Amniotic epithelial cell (primary cell): ENCODE measurements at regions not wholly inside any gene's neighbourhood (a gene's known extent, or its start where the extent isn't known, plus 50 kb on each side); places are given as distances from the start of the nearest gene placed in this dataset.
"Not testable (repeated sequence)": the region's sequence is repeated elsewhere in the genome, so short reads cannot be mapped to it uniquely, and the experiment has no call there.

Source experiments
- DNase-seq: peaks from one replicate; pipeline ENCODE4 v3.0.0-alpha.2; 2010; ENCODE audit warnings: low read depth

DNA sequence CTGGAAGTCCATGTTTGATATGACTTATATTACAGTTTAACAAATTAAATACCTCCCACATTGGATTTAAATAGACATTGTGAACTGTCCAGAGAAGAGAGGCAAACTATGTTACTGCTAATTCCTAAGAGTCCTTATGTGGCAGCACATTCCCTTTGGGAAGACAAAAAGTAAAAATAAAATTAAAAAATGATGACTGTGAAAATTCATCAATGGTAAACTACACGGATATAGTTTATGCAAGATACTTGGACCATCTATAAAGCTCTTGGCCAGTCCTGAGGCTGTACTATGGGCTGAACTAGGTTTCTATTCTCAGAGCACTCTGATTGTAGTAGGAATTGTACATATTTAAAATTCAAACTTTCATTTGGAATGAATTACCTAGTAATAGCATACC lies 206.4 kb downstream of the LRRK2 start:
- no peak for DNase-seq

DNA sequence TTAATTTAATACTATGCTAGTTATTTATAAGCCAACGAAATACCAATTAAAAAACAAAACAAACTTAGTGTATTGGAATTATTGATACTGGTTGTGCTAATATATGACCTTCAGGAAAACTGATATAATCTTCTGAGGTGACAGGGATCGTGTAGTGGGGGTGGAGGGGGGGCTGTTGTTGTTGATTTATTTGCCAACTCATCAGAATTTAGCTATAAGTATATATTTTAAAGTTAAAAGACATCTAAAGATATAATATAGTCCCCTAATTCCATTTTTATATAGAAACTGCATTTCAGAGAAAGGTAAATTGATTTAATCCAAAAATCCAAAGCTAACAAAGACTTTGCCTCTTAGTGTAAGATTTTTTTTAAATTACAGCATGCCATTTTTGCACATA lies 210.5 kb downstream of the LRRK2 start:
- DNase-seq = no peak

DNA sequence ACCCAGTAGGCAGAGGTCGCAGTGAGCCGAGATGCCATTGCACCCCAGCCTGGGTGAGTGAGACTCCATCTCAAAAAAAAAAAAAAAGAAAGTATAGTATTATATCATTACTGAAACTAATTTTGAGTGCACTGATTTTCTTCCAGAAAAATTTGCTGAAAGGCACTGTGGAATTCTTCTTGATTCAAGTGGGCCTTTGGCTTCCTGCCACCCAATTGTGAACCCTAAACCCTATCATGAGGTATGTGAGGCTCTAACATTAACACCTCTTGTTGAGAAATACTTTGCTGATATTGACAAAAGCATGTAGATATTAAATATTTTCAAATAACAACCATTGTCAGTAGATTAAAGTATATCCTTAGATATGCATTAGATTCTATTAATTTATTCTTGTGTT lies 211.2 kb downstream of the LRRK2 start:
- DNase-seq = no peak

DNA sequence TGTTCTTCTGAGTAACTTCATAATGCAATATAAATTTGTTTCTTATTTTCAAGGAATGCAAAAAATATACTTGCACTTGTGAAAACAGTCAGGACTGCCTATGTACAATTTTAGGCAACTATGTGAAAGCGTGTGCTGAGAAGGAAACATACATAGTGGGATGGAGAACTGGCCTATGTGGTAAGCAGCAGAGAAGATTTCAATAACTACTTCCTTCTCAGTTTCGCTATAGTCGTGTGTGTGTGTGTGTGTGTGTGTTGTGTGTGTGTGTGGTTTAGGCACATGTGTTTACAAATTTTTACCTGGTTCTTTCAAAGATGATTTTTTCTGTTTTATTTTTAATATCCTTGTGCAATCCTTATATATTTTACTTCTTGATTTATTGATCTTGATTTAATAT lies 211.8 kb downstream of the LRRK2 start:
- no peak for DNase-seq

DNA sequence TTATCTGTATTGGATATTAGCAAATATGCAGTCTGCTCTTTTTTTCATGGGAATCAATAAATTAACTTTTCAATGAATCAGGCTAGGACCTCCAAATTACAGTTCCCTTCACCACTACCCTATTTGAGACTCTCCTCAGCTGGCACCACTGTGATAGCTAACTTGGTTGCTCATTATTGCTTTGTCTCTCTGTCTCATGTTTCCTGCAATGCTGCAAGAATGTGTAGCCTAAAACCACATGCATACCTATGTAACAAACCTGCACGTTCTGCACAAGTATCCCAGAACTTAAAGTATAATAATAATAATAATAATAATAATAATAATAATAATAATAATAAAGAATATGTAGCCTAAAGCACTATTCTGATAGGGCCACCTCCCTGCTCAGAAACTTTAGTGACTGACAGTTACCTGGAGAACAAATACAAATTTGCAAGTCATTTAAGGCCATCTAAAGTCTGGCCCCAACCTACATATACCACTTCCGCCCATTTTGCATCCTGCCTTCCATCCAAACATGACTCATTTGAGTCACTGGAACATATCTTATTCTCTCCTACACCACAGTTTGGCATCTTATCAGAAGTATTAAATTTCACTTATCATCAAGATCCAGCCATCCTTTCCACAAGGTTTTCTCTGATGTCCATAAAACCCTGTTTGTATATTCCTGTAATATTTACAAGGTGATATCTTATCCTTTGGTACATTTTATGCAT lies 215.1 kb downstream of the LRRK2 start:
- DNase-seq = no peak

DNA sequence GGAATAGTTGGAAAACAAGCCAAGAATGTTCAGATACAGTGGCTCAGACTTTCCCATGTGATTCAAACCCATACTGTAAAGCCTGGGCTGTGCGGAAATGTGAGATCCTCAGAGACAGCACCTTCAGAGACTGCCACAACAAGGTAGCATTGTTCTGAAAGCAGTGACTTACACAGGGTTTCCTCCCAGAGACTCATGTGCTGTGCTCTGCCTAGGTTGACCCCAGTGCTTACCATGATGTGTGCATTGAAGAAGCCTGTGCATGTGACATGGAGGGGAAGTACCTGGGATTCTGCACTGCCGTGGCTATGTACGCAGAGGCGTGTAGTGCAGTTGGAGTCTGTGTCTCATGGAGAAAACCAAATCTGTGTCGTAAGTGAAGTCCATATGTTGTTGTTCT lies 219.4 kb downstream of the LRRK2 start:
- no peak for DNase-seq

DNA sequence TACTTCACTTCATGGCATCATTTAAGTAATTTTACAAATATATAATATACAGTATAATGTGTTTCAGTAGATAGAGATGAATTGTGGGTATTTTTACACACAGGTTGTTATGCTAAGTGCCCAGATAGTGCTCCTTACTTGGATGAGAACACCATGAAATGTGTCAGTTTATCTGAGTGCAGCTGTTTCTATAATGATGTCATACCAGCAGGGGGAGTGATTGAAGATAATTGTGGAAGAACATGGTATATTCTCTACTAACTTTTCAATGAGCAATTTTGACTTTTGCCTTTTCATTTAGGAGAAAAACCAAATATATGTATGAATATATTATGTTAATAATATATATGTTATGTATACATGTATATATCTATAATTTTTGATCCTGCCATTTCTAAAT lies 221.6 kb downstream of the LRRK2 start:
- peak; percentile 1 for DNase-seq

DNA sequence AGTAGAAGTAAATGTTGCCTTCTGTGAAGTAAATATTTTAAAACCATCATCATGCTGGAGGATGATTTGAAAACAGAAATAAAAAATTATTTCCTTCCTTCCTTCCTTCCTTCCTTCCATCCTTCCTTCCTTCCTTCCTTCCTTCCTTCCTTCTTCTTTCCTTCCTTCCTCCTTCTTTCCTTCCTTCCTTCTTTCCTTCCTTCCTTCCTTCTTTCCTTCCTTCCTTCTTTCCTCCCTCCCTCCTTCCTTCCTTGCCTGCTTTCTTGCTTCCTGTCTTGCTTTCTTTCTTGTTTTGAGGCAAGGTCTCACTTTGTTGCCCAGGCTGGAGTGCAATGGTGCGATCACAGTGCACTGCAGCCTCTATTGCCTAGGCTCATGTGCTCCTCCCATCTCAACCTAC lies 223.7 kb downstream of the LRRK2 start:
- DNase-seq = not testable (repeated sequence)

DNA sequence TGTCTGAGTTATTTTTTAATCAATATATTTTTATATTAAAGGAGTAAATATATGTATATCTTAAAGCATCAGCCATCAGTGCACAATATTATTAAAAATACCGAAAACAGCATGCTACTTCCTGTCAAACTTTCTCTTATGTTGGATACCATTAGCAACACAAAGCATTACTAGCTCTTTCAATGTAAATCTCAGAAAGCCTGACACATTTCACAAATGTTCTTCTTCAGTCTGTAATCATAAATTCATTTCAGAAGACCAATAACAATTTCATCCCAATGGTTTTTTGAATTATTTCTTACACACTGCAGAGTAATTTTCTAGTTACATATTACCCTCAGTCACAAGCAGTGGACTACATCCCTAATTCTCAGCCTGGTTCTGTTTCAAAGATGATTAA lies 226.9 kb downstream of the LRRK2 start:
- no peak for DNase-seq

DNA sequence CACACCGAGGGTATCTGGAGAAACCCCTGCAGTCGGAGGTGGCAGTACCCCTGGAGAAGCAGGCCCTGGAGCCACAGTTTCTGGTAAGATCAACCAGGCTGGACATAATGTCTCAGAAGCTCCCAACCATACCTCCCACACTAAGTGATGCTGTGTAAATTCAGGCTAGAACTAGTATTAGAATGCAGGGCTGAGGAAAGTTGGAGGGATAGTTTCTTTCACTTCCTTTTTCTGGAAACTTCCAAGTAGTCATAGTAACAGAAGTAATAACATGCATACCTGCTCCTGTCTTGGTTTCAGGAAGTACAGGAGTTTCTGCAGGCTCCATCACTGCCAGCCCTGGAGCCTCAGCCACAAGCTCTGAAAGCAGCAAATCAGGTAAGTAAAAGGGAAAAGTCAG lies 228.1 kb upstream of the CNTN1 start:
- DNase-seq = no peak

DNA sequence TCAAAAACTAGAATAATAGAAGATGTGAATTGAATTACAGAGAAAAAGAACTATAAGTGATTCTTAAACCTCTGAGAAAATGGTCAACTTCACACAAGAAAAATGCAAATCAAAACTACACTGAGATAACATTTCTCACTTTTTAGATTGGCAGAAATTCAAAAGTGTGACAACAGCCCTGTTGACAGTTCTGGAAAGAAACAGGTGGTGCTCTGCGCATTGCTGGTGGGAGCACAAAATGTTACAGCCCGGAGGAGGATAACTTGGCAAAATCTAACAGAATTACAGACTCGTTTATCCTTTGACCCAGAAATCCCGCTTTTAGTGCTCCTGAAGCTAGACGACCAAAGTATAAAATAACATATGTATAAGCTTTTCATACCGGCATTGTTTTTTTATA lies 222.5 kb upstream of the CNTN1 start:
- DNase-seq = no peak

DNA sequence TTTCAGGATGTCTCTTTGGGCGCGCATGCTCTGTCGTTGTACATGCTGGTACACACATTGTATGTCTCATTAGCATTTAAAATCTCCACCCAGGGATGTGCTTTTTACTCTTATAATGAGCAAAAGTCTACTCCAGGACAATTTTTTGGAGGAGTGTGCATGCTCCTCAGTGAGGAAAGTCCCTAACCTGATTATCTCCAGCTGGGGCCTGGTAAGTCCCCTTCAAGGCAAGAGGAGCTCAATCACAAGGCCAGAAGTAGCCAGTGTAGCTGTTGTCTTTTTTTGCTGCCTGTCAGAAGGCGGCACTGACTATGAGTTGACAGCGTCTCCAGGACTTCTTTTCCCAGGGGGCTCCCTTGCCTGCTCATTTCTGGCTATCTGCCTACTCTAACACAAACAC lies 218.3 kb upstream of the CNTN1 start:
- DNase-seq = no peak

DNA sequence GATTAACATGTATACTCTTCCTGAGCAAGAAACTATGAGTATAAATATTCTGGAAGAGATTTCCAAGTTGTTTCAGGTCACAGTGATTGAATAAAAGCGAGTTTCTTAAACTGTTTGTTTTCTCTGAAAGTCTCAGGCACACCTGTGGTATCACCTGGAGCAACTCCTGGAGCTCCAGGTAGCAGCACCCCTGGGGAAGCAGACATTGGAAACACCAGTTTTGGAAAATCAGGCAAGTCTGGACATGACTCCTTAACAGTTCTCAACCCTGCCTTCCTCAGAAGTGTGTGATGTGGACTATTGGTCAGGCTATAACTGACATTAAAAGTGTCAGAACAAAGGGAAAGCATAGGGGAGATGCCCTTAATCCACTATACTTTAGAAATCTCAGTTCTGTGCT lies 217.6 kb upstream of the CNTN1 start:
- DNase-seq = no peak

DNA sequence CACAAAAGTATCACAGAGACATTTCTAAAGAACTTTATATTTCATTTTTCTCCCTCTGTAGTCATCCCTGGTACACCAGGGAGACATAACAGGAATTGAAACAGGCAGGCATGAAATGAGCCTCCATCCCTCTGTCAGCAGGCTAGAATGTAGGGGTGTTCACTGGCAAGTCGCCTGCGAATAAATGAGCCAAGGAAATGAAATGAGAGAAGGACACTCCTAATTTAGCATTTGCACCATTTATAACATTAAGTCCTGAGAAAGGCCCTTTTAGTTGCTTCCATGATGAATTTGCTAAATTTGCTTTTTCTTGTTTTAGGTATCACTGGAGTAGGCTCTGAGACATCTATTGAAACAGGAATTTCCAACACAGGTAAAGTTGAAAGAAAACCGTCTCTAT lies 192.4 kb upstream of the CNTN1 start:
- DNase-seq = no peak

DNA sequence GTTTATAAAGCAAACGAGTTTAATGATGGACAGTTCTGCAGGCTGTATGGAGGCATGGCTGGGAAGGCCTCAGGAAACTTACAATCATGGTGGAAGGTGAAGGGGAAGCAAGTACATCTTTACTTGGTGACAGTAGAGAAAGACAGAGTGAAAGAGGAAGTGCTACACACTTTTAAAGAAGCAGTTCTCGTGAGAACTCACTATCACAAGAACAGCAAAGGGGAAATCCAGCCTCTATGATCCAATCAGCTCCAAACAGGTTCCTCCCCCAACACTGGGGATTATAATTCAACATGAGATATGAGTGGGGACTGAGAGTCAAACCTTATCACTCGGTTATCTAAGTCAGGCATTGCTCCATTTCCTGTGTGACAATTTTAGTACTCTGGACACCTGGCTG lies 189.9 kb upstream of the CNTN1 start:
- no peak for DNase-seq

DNA sequence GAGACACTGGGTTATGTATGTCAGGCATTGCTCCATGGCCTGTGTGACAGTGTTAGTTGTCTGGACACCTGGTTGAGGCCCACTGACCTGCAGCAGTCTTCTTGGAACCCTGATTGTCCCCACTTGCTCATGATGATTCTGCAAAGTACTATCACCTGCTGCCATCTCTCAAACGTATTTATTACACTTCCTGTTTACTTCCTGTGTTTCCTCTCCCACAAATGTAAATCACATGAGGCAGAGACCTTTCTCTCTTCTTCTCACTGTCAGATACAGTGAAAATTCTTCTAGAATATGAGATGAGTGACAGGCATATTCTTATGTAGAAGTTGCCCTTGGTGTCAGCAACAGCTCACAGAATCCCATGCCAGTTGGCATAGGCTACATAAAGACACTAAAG lies 186.9 kb upstream of the CNTN1 start:
- no peak for DNase-seq

DNA sequence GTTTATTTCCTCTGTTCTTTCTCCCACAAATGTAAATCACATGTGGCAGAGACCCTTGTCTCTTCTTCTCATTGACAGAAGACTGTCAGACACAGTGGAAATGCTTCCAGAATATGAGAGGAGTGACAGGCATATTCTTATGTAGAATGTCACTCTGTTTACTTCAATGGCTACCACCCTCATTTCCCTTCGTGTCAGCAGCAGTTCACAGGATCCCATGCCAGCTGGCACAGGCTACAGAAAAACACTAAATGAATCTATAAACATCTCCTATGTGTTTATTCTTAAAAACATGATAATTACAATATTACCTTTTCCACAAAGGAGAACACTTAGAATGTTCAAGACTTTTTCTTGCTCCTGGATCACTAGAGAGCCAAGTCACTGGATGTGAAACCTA lies 183.8 kb upstream of the CNTN1 start:
- no peak for DNase-seq

DNA sequence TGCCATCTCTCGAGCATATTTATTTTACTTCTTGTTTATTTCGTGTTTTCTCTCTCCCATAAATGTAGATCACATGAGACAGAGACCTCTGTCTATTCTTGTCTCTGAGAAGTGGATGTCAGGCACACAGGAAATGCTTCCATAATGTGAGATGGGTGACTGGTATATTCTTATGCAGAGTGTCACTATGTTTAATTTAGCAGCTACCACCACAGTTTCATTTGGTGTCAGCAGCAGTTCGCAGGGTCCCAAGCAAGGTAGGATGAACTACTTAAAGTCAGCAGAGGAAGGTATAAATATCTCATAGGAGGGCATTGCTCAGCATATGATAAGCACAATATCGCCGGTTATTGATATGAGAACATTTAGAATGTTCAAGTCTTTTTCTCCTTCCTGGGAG lies 180.9 kb upstream of the CNTN1 start:
- no peak for DNase-seq

DNA sequence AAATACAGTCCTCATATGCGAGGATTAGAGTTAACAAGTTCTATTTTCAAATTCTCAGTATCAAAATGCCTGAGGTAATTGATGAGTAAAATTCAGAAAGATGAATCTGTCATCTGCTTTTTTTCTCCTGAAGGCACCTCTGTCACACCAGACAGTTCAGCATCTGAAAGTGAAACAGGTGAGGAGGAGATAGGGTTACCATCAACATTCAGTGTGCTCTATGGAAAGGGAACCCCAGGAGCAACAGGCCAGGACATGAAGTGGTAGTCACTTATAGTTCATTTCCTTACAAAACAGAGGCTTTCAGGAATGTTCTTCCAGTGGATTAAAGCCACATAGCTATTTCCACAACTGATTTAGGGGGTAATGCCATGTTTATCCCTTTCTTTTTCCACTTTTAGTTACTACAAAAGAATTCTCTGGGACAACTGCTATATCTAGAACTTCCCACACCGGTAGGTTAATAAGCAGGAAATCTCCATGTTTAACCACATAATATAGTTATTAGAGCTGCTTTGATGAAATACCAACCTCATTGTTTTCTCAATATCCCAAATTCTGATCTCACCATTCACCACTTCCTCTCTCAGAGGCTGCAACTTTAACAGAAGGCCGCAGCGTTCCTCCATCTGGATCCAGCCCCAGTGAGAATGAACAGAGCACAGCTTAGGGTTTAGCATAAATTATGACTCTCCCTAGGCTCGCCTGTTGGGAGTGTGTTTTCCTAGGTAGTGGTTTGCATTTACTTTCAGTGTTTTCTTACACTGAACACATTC lies 177.0 kb upstream of the CNTN1 start:
- no peak for DNase-seq

DNA sequence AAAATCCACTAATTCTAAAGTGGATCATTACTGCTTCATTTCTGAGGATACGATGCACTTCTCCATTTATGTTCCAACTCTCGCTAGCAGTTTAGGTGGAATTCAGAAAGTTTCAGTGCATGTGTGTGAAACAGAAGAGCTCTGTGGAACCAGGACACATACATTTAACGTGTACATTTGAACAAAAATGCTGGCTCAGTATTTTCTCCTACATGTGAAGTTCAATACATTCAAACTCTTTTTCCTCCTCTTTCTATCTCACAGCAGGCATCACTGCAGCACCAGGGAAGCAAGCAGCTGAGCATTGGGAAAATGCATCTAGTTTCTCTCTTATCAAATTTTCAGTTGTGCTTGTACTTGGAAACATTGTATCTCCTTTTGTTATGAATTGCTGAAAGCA lies 169.4 kb upstream of the CNTN1 start:
- no peak for DNase-seq

DNA sequence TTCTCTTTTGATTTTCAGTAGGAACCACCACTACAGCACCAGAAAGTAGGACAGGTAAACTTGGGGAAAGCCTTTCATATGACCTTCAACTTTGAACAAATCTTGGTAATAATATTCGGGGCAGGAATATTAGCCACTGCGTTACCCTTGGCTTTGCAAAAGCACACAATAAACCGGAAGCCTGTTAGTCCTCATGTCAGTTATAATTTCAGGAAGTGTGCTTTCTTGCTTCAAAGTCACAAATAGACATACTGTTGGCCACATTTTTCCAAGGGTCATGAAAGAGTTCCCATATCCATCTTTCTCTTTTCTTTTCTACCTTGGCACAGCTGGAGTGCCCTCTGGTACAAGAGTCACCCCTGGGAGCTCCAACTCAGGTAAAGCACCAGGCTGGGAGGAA lies 167.2 kb upstream of the CNTN1 start:
- no peak for DNase-seq

DNA sequence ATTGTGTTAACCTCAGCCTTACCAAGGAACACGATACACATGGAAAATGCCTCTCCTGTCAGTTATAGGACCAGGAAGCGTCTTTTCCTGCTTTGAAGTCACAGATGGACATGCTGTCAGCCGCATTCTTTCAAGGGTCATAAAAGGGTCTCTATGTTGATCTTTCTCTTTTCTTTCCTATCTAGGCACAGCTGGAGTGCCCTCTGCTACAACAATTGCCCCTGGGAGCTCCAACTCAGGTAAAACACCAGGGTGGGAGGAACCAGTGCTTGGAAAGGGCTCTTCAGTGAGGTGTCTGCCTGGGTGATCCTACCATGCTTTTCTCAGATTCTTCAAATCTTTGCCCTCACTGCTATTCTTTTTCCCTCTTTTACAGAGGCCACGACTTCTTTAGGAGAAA lies 157.4 kb upstream of the CNTN1 start:
- DNase-seq = no peak

DNA sequence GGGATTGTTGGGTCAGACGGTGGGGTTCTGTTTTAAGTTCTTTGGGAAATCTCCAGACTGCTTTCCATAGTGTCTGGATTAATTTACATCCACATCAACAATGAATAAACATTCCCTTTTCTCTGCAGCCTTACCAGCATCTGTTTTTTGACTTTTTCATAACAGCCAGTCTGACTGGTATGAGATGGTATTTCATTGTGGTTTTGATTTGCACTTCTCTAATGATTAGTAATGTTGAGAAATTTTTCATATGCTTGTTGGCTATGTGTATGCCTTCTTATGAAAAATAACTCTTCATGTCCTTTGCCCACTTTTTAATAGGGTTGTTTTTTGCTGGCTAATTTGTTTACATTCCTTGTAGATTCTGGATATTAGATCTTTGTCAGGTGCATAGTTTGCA lies 140.8 kb upstream of the CNTN1 start:
- no peak for DNase-seq

DNA sequence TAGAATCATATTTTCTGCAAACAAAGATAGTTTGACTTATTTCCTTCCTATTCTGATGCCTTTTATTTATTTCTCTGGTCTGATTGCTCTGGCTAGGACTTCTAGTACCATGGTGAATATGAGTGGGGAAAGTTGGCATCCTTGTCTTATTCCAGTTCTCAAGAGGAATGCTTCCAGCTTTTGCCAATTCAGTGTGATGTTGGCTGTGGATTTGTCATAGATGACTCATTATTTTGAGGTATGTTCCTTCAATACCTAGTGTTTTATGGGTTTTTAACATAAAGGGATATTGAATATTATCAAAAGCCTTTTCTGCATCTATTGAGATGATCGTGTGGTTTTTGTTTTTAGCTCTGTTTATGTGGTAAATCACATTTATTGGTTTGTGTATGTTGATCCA lies 139.4 kb upstream of the CNTN1 start:
- DNase-seq = no peak
